ENCODE measurements at regions not wholly inside any gene's neighbourhood (a gene's known extent, or its start where the extent isn't known, plus 50 kb on each side); places are given as distances from the start of the nearest gene placed in this dataset.

DNA sequence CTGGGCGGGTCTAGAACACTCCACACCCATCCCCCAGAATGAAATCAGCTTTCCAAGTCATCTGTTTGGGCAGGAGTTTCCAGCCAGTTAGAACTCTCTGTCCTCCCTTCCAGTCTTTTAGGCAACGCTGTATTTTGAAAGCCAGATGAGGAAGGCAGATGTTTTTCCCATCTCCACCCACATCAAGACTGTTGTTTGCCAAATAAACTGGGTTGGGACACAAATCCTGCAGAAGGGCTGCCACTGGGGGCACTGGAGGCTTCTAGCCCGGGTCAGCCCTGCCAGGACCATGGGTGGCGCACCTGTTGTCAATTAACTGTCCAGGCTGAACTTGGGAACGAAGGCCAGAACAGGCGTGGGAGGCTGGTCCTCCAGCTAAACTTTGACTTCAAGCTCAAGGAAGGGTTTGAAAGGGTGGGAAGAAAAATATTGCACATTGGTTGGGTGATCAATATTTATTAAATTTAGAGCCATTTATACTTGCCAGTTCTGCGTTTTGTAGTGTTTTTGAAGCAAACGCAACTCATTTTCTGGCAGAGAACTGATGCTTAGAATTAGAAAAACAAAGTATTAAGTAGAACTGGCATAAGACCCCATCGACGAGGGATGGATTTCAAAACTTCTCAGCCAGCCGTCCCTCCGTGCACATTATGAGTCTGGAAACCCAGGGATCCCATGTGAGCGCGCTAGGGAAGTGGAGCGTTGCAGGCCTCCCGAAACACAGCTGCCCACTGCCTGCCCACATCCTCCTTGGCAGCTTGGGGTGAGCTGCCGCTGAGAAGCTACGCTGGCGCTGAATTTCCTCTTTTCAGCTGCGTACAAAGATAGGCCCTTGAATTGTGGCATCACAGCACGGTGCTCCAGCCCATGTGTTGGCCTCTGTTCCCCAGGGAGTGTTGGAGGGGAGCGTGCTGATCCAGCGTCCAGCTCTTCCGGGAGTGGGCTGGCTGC lies 297.4 kb downstream of the QKI start:
- WGBS: 93% methylated on average over 24 of the region's 24 CpGs
- no peak overlapping the region for H3K9ac ChIP-seq (ENCODE audit: low read depth, low read length)
- H3K36me3 ChIP-seq (ENCODE audit: insufficient read depth, low read length): no peaks in the 10 kb centered on the region
- H3K4me3 ChIP-seq (ENCODE audit: low read length): no peak overlapping the region
- H3K27me3 ChIP-seq (ENCODE audit: insufficient read depth, low read length): no peaks in the 10 kb centered on the region
- peaks cover under 1% of the 10 kb centered on the region; the same call in 1 of the 2 replicates for H3K4me1 ChIP-seq (ENCODE audit: insufficient read depth, low read length)
- no peaks in the 10 kb centered on the region for H3K9me3 ChIP-seq (ENCODE audit: insufficient read depth, low read depth, low read length)
- no peak overlapping the region for H3K27ac ChIP-seq (ENCODE audit: low read depth, low read length)

DNA sequence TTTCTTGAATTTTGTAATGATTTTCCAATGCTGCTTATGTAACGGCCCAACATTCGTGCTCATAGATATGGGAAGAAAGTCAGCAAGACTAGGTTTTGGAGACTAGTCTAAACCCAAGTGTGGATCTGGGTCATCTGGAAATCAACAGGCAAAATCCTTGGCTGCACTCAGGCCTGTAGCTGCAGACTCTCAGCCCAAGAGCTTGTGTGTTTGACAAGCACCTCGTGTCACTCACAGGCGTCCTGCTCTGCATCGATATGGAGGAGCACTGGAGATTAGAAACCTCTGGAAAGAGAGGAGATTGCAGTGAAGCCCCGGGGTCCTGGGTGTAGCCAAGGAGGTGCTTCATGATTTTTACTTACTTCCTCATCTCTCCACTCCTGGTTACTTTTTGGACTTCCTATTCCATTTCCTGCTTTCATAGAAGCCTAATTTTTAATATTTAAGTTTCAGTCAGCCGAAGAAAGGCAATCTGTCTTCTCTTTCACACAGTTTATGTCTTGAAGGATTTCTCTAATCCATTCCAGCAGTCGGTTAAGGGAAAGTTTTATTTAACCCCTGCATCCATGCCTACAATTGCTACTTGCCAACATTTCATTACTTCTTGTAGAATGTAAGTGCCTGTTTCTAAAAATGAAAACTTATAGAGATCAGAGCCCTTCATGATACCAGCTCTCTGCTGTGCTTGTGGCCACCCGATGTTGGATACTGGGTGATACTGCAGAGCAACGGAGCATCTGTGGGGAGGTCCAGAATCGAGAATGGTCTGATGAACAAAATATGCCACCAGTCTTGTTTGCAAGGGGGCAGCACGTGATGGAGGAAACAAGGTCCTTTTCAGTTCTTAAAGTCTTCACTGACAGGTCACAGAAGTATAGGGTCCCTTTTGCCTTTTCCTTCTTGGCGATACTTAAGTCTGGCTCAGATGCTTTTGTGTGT lies 296.3 kb downstream of the QKI start:
- no peaks in the 10 kb centered on the region for H3K27me3 ChIP-seq (ENCODE audit: insufficient read depth, low read length)
- WGBS: 96% methylated on average over 13 of the region's 13 CpGs

DNA sequence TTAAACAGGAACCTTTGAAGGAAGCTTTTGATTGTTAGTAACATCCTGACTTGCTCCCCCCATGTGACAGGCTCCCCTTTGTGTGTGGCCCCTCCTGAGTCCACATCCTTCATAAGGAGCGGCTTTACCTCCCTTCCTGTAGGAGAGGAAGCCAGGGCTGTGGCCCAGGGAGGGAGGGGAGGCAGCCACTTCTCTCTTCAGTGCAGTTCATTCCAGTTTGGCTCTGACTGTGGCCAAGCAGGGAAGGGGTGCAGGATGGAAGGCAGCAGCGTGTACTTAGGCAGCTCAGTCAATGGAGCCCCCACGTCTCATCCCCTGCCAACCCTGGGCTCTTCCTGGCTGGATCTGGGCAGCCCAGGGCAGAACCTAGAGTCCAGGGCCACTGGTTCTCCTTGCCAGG lies 295.2 kb downstream of the QKI start:
- no peak overlapping the region for H3K4me3 ChIP-seq (ENCODE audit: low read length)
- H3K27ac ChIP-seq (ENCODE audit: low read depth, low read length): no peak overlapping the region
- peaks cover 6% of the 10 kb centered on the region; the same call in 1 of the 2 replicates for H3K4me1 ChIP-seq (ENCODE audit: insufficient read depth, low read length)
- no peaks in the 10 kb centered on the region for H3K27me3 ChIP-seq (ENCODE audit: insufficient read depth, low read length)
- H3K36me3 ChIP-seq (ENCODE audit: insufficient read depth, low read length): no peaks in the 10 kb centered on the region
- 96% methylated on average over 3 of the region's 3 CpGs for whole genome bisulfite sequencing
- no peak overlapping the region for H3K9ac ChIP-seq (ENCODE audit: low read depth, low read length)
- H3K9me3 ChIP-seq (ENCODE audit: insufficient read depth, low read depth, low read length): no peaks in the 10 kb centered on the region

More for the DNA sequence above, 296.3 kb downstream of the QKI start:
- Histone ChIP-seq H3K4me1 (ENCODE audit: insufficient read depth, low read length) (peaks cover 6% of the 10 kb centered on the region; the same call in 1 of the 2 replicates), H3K4me3 (ENCODE audit: low read length) (no peak overlapping the region), H3K9ac (ENCODE audit: low read depth, low read length) (no peak overlapping the region), H3K9me3 (ENCODE audit: insufficient read depth, low read depth, low read length) (no peaks in the 10 kb centered on the region), H3K36me3 (ENCODE audit: insufficient read depth, low read length) (no peaks in the 10 kb centered on the region), H3K27ac (ENCODE audit: low read depth, low read length) (no peak overlapping the region)

DNA sequence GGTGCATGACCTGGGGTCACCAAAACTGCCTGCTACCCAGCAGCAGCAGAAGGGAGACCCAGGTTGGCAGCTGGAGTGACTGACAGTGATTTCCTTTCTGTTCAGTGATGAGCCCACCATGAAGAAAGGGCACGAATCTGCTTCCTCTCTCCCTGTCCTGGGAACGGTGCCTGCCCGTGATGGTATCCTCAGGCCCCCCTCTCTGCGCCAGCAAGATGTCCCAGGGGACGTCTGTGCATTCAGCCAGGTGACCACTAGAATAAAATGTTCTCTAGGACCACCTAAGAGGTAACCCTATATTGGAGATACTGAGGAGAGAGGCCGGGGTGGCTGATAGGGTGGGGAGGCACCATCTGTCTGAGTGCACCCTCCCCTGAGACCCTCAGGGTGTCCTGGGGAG lies 294.7 kb downstream of the QKI start:
- Histone ChIP-seq H3K9me3 (ENCODE audit: insufficient read depth, low read depth, low read length) (no peaks in the 10 kb centered on the region), H3K4me1 (ENCODE audit: insufficient read depth, low read length) (peaks cover 6% of the 10 kb centered on the region; the same call in 1 of the 2 replicates), H3K9ac (ENCODE audit: low read depth, low read length) (no peak overlapping the region), H3K36me3 (ENCODE audit: insufficient read depth, low read length) (no peaks in the 10 kb centered on the region), H3K27ac (ENCODE audit: low read depth, low read length) (no peak overlapping the region), H3K27me3 (ENCODE audit: insufficient read depth, low read length) (no peaks in the 10 kb centered on the region), H3K4me3 (ENCODE audit: low read length) (no peak overlapping the region)
- WGBS: 92% methylated on average over 6 of the region's 6 CpGs

DNA sequence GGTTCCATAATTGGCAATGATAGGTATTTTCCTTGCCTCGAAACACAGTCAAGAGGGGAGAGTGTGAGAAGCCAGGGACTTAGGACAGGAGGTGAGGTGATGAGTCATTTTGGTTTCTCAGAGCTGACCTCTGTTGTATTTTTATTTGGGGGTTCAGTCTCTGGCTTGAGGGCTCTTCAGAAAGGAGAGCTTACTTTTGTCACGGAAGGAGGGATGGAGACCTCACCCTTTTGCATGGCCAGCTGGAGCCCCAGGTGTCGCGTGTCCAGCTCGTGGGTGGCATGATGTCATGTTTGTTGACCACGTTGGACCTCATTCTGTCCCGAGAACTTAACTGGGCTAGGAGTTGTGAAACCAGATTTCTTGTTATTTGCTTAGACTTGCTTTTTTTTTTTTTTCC lies 293.9 kb downstream of the QKI start:
- Histone ChIP-seq H3K27me3 (ENCODE audit: insufficient read depth, low read length) (no peaks in the 10 kb centered on the region), H3K27ac (ENCODE audit: low read depth, low read length) (no peak overlapping the region), H3K36me3 (ENCODE audit: insufficient read depth, low read length) (no peaks in the 10 kb centered on the region), H3K9me3 (ENCODE audit: insufficient read depth, low read depth, low read length) (no peaks in the 10 kb centered on the region), H3K9ac (ENCODE audit: low read depth, low read length) (no peak overlapping the region), H3K4me3 (ENCODE audit: low read length) (no peak overlapping the region), H3K4me1 (ENCODE audit: insufficient read depth, low read length) (peaks cover 6% of the 10 kb centered on the region; the same call in 1 of the 2 replicates)
- 94% methylated on average over 7 of the region's 7 CpGs for WGBS

DNA sequence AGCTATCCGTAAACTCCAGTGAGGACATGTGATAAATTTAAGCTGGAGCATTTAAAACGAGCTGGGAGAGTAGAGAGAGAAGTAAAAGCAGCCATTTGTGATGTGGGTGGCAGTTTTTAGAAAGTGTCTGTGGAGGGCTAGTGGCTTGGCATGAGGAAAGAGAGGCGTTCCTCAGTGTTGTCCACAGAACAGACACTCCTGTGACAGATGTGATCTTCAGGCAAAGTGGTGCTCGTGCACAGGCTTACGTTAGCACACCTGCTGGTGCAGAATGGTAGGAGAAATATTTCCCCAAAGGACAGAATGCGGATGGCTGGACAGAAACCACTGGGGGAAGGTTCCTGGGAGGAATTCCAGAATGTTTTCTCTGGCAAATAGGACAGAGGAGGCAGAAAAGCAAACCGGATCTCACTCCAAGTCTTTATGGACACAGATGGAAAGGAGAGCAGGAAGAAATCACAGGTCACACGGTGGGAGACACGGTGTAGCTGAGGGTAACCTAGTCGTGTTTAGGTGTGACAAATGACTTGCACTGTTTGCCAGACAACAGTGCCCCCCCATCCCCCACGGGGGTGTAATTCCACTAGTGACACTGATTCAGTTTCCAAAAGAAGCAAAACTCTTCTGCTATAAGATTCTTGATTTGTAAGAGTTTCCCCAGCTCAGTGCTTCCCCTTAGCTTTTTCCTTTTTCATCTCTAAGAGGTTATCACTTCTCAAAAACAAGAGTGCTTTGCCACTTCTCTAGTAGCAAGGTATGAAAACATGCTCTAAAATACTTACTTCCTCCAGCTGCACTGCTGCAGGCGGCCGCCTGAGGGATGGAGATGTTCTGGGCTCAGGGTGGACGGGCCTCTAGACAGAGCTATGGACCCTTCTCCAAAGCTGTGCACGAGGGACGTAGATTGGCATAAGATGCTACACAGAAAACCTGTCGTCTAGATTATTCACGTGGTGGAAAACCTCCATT lies 293.2 kb downstream of the QKI start:
- no peak overlapping the region for H3K9ac ChIP-seq (ENCODE audit: low read depth, low read length)
- no peaks in the 10 kb centered on the region for H3K27me3 ChIP-seq (ENCODE audit: insufficient read depth, low read length)
- 90% methylated on average over 18 of the region's 18 CpGs for WGBS
- no peak overlapping the region for H3K27ac ChIP-seq (ENCODE audit: low read depth, low read length)
- peaks cover 6% of the 10 kb centered on the region; the same call in 1 of the 2 replicates for H3K4me1 ChIP-seq (ENCODE audit: insufficient read depth, low read length)
- H3K4me3 ChIP-seq (ENCODE audit: low read length): no peak overlapping the region
- no peaks in the 10 kb centered on the region for H3K36me3 ChIP-seq (ENCODE audit: insufficient read depth, low read length)
- no peaks in the 10 kb centered on the region for H3K9me3 ChIP-seq (ENCODE audit: insufficient read depth, low read depth, low read length)

DNA sequence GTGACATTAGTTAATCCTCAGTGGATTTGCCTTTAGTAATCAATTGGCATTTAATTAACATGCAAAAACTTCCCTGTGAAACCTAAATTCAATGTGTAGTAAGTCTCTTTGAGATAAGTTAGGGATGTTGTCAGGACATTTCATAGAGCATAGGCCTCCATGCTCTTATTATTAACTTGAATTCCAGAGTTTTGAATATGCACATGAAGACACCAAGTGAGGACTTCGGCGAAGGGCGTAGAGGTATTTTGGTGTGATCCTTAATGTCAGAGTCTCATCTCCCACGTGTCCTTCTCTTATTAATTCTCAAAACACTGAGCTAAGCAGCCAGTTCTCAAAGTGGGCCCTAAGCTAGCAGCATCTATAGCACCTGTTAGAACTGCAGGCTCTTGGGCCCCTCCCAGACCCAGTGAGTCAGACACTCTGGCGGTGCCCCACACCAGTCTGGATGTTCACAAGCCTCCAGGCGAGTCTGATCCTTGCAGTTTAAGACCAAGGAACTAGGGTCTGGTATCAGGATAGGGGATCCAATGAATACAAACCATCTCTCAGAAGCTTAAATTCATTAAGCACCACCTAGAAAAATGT lies 292.1 kb downstream of the QKI start:
- no peaks in the 10 kb centered on the region for H3K27me3 ChIP-seq (ENCODE audit: insufficient read depth, low read length)
- WGBS: 86% methylated on average over 6 of the region's 6 CpGs
- H3K4me3 ChIP-seq (ENCODE audit: low read length): no peak overlapping the region
- no peaks in the 10 kb centered on the region for H3K36me3 ChIP-seq (ENCODE audit: insufficient read depth, low read length)
- H3K9ac ChIP-seq (ENCODE audit: low read depth, low read length): no peak overlapping the region
- no peaks in the 10 kb centered on the region for H3K9me3 ChIP-seq (ENCODE audit: insufficient read depth, low read depth, low read length)
- no peak overlapping the region for H3K27ac ChIP-seq (ENCODE audit: low read depth, low read length)
- peaks cover 6% of the 10 kb centered on the region; the same call in 1 of the 2 replicates for H3K4me1 ChIP-seq (ENCODE audit: insufficient read depth, low read length)

DNA sequence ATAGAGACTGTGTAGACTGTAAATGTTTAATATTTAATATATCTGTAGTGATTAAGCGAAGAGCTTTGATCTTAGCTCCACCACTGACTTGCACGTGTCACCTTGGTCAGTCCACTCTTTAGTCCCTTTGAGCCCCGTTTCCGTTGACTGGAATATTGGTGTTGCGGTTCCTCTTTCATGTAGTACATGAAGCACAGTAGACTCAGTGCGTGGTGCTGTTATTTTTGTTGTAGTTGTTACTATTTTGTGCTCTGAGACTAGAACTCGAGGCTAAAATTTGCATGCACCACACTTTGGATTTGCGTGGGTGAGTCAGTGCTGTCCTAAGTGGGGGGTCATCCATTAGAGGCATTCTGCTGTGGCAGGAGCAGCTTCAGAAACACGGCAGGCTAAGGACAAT lies 291.4 kb downstream of the QKI start:
- no peak overlapping the region for H3K9ac ChIP-seq (ENCODE audit: low read depth, low read length)
- H3K27ac ChIP-seq (ENCODE audit: low read depth, low read length): no peak overlapping the region
- H3K9me3 ChIP-seq (ENCODE audit: insufficient read depth, low read depth, low read length): no peaks in the 10 kb centered on the region
- peaks cover 6% of the 10 kb centered on the region; the same call in 1 of the 2 replicates for H3K4me1 ChIP-seq (ENCODE audit: insufficient read depth, low read length)
- WGBS: 91% methylated on average over 9 of the region's 9 CpGs
- H3K36me3 ChIP-seq (ENCODE audit: insufficient read depth, low read length): no peaks in the 10 kb centered on the region
- H3K27me3 ChIP-seq (ENCODE audit: insufficient read depth, low read length): no peaks in the 10 kb centered on the region
- H3K4me3 ChIP-seq (ENCODE audit: low read length): no peak overlapping the region

DNA sequence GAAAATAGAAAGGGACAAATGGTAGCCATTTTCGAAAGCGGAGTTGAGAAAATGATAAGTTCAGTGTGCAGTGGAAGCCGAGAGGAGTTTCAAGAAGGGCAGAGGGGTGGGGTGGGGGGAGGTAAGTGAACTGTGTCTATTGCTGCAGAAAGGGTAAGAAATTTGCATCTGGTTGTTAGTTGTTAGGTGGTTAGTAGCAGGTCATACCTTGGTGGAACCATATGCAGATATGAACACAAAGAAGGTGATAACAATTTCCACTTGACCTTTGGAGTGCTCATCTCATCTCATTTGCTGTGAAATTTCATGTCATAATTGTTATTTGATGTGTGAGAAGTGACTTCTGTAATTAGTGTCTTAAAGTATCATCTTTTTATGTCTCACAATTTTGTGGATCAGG lies 288.2 kb downstream of the QKI start:
- H3K9me3 ChIP-seq (ENCODE audit: insufficient read depth, low read depth, low read length): no peaks in the 10 kb centered on the region
- no peak overlapping the region for H3K27ac ChIP-seq (ENCODE audit: low read depth, low read length)
- H3K9ac ChIP-seq (ENCODE audit: low read depth, low read length): no peak overlapping the region
- H3K4me1 ChIP-seq (ENCODE audit: insufficient read depth, low read length): peaks cover 6% of the 10 kb centered on the region; the same call in 1 of the 2 replicates
- no peaks in the 10 kb centered on the region for H3K36me3 ChIP-seq (ENCODE audit: insufficient read depth, low read length)
- 96% methylated on average over 3 of the region's 3 CpGs for WGBS
- no peak overlapping the region for H3K4me3 ChIP-seq (ENCODE audit: low read length)
- no peaks in the 10 kb centered on the region for H3K27me3 ChIP-seq (ENCODE audit: insufficient read depth, low read length)

DNA sequence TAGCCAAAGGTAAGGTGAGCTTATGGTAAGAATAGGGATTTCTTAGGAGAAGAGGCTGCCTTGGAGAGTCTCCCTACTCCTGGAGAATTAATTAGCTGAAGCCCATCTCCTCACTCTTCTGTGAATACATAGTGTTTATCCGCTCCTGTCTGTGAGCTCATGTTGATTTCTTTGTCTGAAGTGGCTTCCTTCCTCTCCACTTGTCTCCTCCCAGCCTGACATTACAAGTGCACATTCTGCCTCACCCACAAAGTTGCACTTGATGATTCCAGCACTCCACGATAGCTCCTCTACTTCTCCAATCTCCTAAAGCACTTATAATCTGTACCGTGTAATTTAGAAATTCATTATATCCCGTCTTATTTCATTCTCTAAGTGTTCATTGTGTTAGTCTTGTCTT lies 287.2 kb downstream of the QKI start:
- Histone ChIP-seq H3K27ac (ENCODE audit: low read depth, low read length) (no peak overlapping the region), H3K9me3 (ENCODE audit: insufficient read depth, low read depth, low read length) (no peaks in the 10 kb centered on the region), H3K36me3 (ENCODE audit: insufficient read depth, low read length) (no peaks in the 10 kb centered on the region), H3K4me1 (ENCODE audit: insufficient read depth, low read length) (peaks cover 5% of the 10 kb centered on the region; the same call in 1 of the 2 replicates), H3K27me3 (ENCODE audit: insufficient read depth, low read length) (no peaks in the 10 kb centered on the region), H3K9ac (ENCODE audit: low read depth, low read length) (no peak overlapping the region), H3K4me3 (ENCODE audit: low read length) (no peak overlapping the region)
- 97% methylated on average over 3 of the region's 4 CpGs for WGBS

Measured in HUES64 (cell line).